Panc1 (cell line): ENCODE measurements at regions not wholly inside any gene's neighbourhood (a gene's known extent, or its start where the extent isn't known, plus 50 kb on each side); places are given as distances from the start of the nearest gene placed in this dataset.

Source experiments
- POLR2AphosphoS5 ChIP-seq: IDR thresholded peaks from 2 replicates; pipeline ENCODE4 v1.6.1; 2012; ENCODE audit warnings: mild to moderate bottlenecking, low read depth, low read length, moderate library complexity
- SIN3A ChIP-seq: IDR thresholded peaks from 2 replicates; pipeline ENCODE4 v1.6.1; 2012; ENCODE audit warnings: low read depth, mild to moderate bottlenecking, low read length, moderate library complexity, borderline replicate concordance; ENCODE audit not compliant: insufficient read depth
- TCF7L2 ChIP-seq: IDR thresholded peaks from 2 replicates; pipeline ENCODE4 v1.6.1; 2011; ENCODE audit warnings: mild to moderate bottlenecking, low read depth, low read length, inconsistent platforms
- TF ChIP-seq, protein P1 (sequence below): fragments of 450-650 bp; IDR thresholded peaks from 2 replicates; pipeline ENCODE4 v1.5.1; 2017; ENCODE audit warnings: mild to moderate bottlenecking

- TF ChIP-seq, protein P1, sequence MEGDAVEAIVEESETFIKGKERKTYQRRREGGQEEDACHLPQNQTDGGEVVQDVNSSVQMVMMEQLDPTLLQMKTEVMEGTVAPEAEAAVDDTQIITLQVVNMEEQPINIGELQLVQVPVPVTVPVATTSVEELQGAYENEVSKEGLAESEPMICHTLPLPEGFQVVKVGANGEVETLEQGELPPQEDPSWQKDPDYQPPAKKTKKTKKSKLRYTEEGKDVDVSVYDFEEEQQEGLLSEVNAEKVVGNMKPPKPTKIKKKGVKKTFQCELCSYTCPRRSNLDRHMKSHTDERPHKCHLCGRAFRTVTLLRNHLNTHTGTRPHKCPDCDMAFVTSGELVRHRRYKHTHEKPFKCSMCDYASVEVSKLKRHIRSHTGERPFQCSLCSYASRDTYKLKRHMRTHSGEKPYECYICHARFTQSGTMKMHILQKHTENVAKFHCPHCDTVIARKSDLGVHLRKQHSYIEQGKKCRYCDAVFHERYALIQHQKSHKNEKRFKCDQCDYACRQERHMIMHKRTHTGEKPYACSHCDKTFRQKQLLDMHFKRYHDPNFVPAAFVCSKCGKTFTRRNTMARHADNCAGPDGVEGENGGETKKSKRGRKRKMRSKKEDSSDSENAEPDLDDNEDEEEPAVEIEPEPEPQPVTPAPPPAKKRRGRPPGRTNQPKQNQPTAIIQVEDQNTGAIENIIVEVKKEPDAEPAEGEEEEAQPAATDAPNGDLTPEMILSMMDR = no peak
- TF ChIP-seq POLR2AphosphoS5 = no peak
- no peak for TF ChIP-seq SIN3A
- no peak for TF ChIP-seq TCF7L2
Measured at GRCh38 chr18:42288129-42288528, 333.1 kb downstream of the PIK3C3 start.
